Progenitor cell of endocrine pancreas (in vitro differentiated cells): ENCODE measurements at regions not wholly inside any gene's neighbourhood (a gene's known extent, or its start where the extent isn't known, plus 50 kb on each side); places are given as distances from the start of the nearest gene placed in this dataset.

Source experiments
- DNase-seq: peaks from one replicate; pipeline ENCODE4 v3.0.0; 2021; ENCODE audit warnings: low spot score; ENCODE audit not compliant: unreplicated experiment
- H3K27ac Mint-ChIP-seq: 2 replicates; pipeline ENCODE4 v1.8.0; 2021; ENCODE audit warnings: mild to moderate bottlenecking, moderate library complexity, mixed read lengths
- H3K27me3 Mint-ChIP-seq: 2 replicates; pipeline ENCODE4 v1.8.0; 2021; ENCODE audit warnings: mixed read lengths
- H3K36me3 Mint-ChIP-seq: 2 replicates; pipeline ENCODE4 v1.8.0; 2022; ENCODE audit warnings: mixed read lengths; ENCODE audit not compliant: insufficient read depth
- H3K4me1 Mint-ChIP-seq: 2 replicates; pipeline ENCODE4 v1.8.0; 2021; ENCODE audit warnings: low read depth, mixed read lengths
- H3K4me3 Mint-ChIP-seq: 2 replicates; pipeline ENCODE4 v1.8.0; 2021; ENCODE audit warnings: low read depth, mild to moderate bottlenecking, moderate library complexity, mixed read lengths
- H3K9me3 Mint-ChIP-seq: 2 replicates; pipeline ENCODE4 v1.8.0; 2021; ENCODE audit warnings: low read depth, mixed read lengths
- TF ChIP-seq, protein P1 (sequence below): fragments of 200-600 bp; sonication (generic); IDR thresholded peaks from one replicate; pipeline ENCODE4 v1.5.0; 2021; ENCODE audit warnings: antibody characterized with exemption, mild to moderate bottlenecking; ENCODE audit not compliant: unreplicated experiment

DNA sequence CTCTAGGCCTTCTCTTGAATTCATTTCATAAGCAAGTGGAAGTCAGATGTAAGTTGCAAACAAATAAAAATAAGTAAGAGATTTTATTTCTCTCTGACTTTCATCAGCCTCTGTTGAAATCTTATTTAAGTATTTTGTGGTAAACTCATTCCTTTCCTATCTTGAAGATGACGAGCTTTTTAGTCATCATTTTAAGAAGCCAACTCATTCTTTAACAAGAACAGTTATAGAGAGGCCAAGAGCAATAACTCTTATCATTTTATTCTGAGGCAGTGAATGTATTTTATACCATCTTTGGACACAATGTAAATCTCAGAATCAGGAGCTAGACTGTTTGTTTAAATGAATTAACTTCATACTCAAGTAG is 147.5 kb upstream of the MBNL1 start:
- Mint-ChIP-seq H3K4me3 (no peak overlapping the region), H3K27ac (no peak overlapping the region), H3K4me1 (no peaks in the 10 kb centered on the region), H3K9me3 (no peaks in the 10 kb centered on the region), H3K27me3 (no peaks in the 10 kb centered on the region), H3K36me3 (no peaks in the 10 kb centered on the region)
- DNase-seq: no peak
- TF ChIP-seq, protein P1, sequence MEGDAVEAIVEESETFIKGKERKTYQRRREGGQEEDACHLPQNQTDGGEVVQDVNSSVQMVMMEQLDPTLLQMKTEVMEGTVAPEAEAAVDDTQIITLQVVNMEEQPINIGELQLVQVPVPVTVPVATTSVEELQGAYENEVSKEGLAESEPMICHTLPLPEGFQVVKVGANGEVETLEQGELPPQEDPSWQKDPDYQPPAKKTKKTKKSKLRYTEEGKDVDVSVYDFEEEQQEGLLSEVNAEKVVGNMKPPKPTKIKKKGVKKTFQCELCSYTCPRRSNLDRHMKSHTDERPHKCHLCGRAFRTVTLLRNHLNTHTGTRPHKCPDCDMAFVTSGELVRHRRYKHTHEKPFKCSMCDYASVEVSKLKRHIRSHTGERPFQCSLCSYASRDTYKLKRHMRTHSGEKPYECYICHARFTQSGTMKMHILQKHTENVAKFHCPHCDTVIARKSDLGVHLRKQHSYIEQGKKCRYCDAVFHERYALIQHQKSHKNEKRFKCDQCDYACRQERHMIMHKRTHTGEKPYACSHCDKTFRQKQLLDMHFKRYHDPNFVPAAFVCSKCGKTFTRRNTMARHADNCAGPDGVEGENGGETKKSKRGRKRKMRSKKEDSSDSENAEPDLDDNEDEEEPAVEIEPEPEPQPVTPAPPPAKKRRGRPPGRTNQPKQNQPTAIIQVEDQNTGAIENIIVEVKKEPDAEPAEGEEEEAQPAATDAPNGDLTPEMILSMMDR: no peak

DNA sequence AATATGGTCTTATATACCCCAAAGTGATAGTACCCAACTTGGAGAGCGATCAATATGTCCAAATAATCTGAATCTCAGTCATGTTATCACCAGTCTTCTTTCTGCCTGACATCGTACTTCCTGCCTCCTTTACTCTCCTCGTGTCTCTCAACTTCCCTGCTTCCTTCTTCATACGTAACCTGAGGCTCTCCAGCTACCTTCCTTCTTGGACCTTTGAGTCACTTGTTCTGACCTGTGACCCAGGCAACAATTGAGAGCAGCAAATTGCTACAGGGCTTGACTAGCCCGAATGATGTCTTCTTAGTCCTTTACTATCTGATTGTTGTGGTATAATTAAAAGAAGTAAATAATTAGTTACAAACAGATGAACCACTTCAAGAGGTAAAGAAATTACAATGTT is 145.9 kb upstream of the MBNL1 start:
- no peaks in the 10 kb centered on the region for H3K27me3 Mint-ChIP-seq
- H3K36me3 Mint-ChIP-seq: no peaks in the 10 kb centered on the region
- H3K27ac Mint-ChIP-seq: no peak overlapping the region
- TF ChIP-seq, protein P1: no peak
- H3K4me1 Mint-ChIP-seq: no peaks in the 10 kb centered on the region
- no peaks in the 10 kb centered on the region for H3K9me3 Mint-ChIP-seq
- H3K4me3 Mint-ChIP-seq: no peak overlapping the region
- no peak for DNase-seq

DNA sequence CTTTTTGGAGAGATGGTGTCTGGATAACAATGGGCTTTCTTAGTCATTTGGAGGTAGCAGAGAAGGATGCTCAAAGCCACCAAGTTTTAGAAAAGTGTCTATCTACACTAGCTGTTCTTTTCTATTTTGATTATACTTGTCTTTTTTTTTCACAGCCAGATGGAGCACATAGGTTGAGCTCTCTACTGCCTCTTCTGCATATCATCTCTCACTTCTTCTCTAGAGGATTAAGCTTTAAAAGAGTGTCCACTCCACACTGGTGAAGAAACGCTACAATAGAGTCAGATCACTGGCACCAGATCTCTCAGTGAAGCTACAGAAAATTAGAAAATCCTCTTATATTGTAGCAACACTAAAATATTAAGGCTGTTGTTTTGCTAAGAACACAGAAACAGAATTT is 145.3 kb upstream of the MBNL1 start:
- H3K27me3 Mint-ChIP-seq: no peaks in the 10 kb centered on the region
- no peaks in the 10 kb centered on the region for H3K4me1 Mint-ChIP-seq
- no peak overlapping the region for H3K4me3 Mint-ChIP-seq
- DNase-seq: no peak
- TF ChIP-seq, protein P1: no peak
- H3K27ac Mint-ChIP-seq: no peak overlapping the region
- no peaks in the 10 kb centered on the region for H3K9me3 Mint-ChIP-seq
- no peaks in the 10 kb centered on the region for H3K36me3 Mint-ChIP-seq

DNA sequence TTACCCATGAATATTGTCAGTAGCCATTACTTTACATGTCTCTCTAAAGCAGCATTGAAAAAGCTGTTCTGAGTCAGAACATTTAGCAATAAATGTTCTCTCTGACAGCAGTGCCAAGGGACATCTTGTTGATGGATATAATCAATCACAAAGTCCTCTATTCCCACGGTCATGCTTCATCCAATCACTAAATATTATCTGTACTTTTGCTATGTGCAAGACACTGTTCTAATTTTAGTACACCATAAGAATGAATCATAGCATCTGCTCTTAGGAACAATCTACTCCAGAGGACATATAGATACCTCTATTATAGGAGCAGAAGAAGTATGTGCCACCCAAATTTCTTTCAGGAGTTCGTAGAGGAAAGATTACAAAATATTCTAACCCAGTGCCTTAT is 142.5 kb upstream of the MBNL1 start:
- Mint-ChIP-seq H3K27me3 (no peaks in the 10 kb centered on the region), H3K36me3 (no peaks in the 10 kb centered on the region), H3K27ac (no peak overlapping the region), H3K9me3 (no peaks in the 10 kb centered on the region), H3K4me1 (no peaks in the 10 kb centered on the region), H3K4me3 (no peak overlapping the region)
- TF ChIP-seq, protein P1: no peak
- DNase-seq: no peak

DNA sequence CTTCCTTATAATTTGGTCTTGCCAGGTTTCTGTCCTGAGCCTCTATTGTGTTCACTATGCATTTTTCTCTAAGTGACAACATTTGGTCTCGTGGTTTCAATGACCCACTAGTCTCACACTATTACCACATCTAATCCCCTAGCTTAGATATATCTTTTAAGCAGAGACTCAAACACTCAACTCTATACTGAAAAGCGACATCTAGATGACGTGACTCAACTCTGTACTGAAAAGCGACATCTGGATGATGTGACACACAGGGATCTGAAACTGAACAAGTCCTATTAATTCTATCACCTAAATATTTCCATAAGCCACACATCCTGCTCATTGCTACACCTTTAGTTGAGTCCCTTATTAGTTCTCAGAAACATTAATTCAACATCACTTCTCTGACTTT is 141.7 kb upstream of the MBNL1 start:
- Mint-ChIP-seq H3K4me3 (no peak overlapping the region), H3K27me3 (no peaks in the 10 kb centered on the region), H3K27ac (no peak overlapping the region), H3K4me1 (no peaks in the 10 kb centered on the region), H3K36me3 (no peaks in the 10 kb centered on the region), H3K9me3 (no peaks in the 10 kb centered on the region)
- TF ChIP-seq, protein P1: no peak
- DNase-seq: no peak
